ENCODE measurements at regions not wholly inside any gene's neighbourhood (a gene's known extent, or its start where the extent isn't known, plus 50 kb on each side); places are given as distances from the start of the nearest gene placed in this dataset.

- Histone ChIP-seq H3K4me1 (ENCODE audit: insufficient read depth, low read length) (no peaks in the 10 kb centered on the region), H3K4me3 (replicated peaks in 1 of 3; ENCODE audit: insufficient read depth in 1 of 3, low read depth in 2 of 3, low read length in 3 of 3) (no peak overlapping the region), H3K9me3 (ENCODE audit: low read length) (no peaks in the 10 kb centered on the region), H3K4me2 (ENCODE audit: low read depth, low read length) (no peak overlapping the region), H2AFZ (ENCODE audit: low read length) (no peak overlapping the region), H3K9ac (ENCODE audit: insufficient read depth, low read depth, low read length) (no peak overlapping the region), H3K27ac (ENCODE audit: extremely low read length, insufficient read depth, low read length) (no peak overlapping the region), H3K79me2 (ENCODE audit: insufficient read depth, low read length) (no peaks in the 10 kb centered on the region), H4K20me1 (ENCODE audit: insufficient read depth, low read length) (no peaks in the 10 kb centered on the region), H3K36me3 (replicated peaks in 1 of 2; ENCODE audit: control insufficient read depth in 1 of 2, insufficient read depth in 2 of 2, low read length in 2 of 2) (no peaks in the 10 kb centered on the region), H3K27me3 (ENCODE audit: control insufficient read depth in 1 of 2, insufficient read depth in 2 of 2, low read length in 2 of 2) (no peaks in the 10 kb centered on the region; a peak in 1 of 5 replicates)
- POLR2A ChIA-PET = no interaction called here
- no peak for ATAC-seq
- intact Hi-C loops (cut with micrococcal nuclease; ENCODE audit: unreplicated experiment) (no loop called here), in situ Hi-C loops (cut with HindIII; ENCODE audit: extremely low pct_ligation_motif_present, low pct_unique_long_range_greater_than_20kb) (no loop called here)
- CTCF ChIA-PET (ENCODE audit: low intra/inter-chr PET ratio, low total read pairs) = no interaction called here
- no peak for FAIRE-seq
- DNase-seq (ENCODE audit: low spot score) = no peak
- BruUV-seq (replicated peaks) = no TSS peak
- 0% methylated on average over 4 of the region's 4 CpGs for WGBS (ENCODE audit: low lambda C conversion rate)
- no peak for TF ChIP-seq ARID4A (CRISPR knock-in tag; IDR thresholded peaks at IDR 0.05; ENCODE audit: borderline replicate concordance)
- no peak for TF ChIP-seq ZFP62 (CRISPR knock-in tag; IDR thresholded peaks at IDR 0.05)
- TF ChIP-seq HES4 (CRISPR knock-in tag; IDR thresholded peaks at IDR 0.05; ENCODE audit: borderline replicate concordance) = no peak
- TF ChIP-seq SRSF4 (IDR thresholded peaks at IDR 0.05; ENCODE audit: low read depth, low read length, poor library complexity, severe bottlenecking) = no peak
- no peak for TF ChIP-seq ZFAT (CRISPR knock-in tag; conservative IDR thresholded peaks at IDR 0.05)
- TF ChIP-seq, protein P1, sequence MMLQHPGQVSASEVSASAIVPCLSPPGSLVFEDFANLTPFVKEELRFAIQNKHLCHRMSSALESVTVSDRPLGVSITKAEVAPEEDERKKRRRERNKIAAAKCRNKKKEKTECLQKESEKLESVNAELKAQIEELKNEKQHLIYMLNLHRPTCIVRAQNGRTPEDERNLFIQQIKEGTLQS (CRISPR knock-in tag; IDR thresholded peaks at IDR 0.05) = no peak
- TF ChIP-seq NR2F1 (CRISPR knock-in tag; IDR thresholded peaks at IDR 0.05) = no peak
- no peak for TF ChIP-seq JDP2 (CRISPR knock-in tag; IDR thresholded peaks at IDR 0.05; ENCODE audit: borderline replicate concordance)
- TF ChIP-seq ZNF432 (CRISPR knock-in tag; IDR thresholded peaks at IDR 0.05; ENCODE audit: borderline replicate concordance) = no peak
- TF ChIP-seq NFAT5 (CRISPR knock-in tag; IDR thresholded peaks at IDR 0.05) = no peak
- TF ChIP-seq ZNF17 (CRISPR knock-in tag; IDR thresholded peaks at IDR 0.05) = no peak
These were observed 476.7 kb upstream of the RAB6C start for GRCh38 chr2:129502781-129503180.
